GM18861 (cell line): ENCODE measurements at regions not wholly inside any gene's neighbourhood (a gene's known extent, or its start where the extent isn't known, plus 50 kb on each side); places are given as distances from the start of the nearest gene placed in this dataset.

Experiments used
- ATAC-seq: cut with Tn5 transposase; IDR thresholded peaks from one replicate; pipeline ENCODE4 v1.9.1; 2021; ENCODE audit not compliant: unreplicated experiment

DNA sequence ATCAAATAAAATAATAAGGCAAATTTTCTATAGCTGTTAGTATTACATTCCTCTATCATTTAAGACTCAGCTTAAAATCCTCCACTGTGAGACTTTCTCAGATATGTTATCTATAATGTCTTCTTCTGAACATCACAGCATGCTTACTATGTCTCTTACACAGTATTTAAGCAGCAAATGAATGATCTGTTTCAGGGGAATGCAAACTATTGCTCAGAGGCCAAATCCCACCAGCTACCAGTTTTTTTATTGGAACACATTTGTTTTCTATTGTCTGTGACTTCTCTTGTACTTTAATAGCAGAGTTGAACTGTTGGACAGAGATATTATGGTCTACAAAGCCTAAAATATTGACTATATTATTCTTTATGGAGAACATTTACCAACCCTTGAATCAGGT, 59.6 kb downstream of the C3orf38 start:
- ATAC-seq = no peak

DNA sequence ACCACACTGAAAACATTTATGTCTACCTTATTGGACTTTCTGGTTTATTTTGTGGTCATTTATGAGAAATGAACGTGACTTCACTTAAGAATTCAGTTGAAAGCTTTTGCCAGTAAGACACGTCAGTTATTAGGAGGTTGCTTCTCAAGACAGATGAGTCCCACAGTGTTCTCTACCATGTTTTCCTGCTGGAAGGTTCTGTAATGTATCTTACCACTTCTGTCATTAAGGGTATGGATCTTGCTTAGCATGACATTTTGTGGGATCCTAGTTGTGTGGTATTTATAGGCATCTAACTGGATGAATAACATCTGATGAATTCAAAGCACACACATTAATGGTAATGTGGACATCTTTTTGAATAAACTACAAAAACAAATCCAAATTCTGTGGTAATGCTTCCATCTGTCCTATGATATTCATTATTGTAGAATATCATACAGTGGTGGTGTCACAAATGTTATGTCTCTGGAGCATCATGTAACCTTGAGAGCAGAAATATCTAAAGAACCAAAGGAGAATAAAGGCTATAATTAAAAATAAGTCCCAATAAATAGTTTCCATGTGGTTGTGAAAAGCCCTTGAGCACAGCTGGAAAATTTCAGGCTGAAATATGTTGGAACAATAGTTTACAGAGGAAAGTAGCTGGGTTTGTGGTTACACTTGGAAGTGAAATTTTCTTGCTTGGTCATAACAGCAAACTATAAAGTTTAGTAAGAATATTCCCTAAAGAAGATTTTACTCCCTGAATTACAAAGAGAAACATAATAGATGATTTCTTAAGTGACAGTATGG, 61.5 kb downstream of the C3orf38 start:
- no peak for ATAC-seq

GRCh38 chr3:88219138-88219792, 69.5 kb downstream of the C3orf38 start:
- ATAC-seq = peak; percentile 88

DNA sequence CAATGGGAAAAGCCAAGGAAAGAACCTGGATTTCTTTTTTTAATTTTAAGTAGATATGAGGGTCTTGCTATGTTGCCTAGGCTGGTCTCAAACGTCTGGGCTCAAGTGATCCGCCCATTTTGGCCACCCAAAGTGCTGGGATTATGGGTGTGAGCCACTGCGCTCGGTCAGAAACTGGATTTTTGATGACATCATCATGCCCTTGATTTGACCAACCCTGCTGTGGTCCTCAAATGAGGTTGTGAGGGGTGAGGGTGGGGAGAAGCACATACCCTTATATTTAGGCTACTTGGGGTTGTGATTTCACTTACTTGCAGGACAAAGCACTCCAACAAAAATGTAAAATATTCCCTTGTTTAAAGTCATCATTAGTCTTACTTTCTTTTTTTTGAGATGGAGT, 70.4 kb downstream of the C3orf38 start:
- ATAC-seq = no peak

DNA sequence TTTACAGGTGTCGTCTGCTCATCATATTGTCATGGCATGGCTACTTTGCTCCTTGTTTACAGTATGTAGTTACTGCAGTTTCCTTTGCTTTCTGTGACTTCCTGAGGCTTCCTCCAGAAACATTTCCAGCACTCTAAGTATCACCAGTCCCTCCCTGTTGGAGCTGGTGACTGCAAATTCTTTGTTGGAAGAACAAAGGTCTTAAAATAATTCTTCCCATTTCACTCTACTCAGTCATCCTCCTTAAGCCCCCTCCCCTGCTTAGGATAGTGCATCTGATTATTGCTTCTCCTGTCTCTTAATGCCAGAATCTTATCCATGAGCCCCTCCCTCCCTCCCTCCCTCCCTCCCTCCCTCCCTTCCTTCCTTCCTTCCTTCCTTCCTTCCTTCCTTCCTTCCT, 72.0 kb downstream of the C3orf38 start:
- ATAC-seq = no peak

GRCh38 chr3:88222343-88222742, 72.6 kb downstream of the C3orf38 start:
- ATAC-seq = no peak

DNA sequence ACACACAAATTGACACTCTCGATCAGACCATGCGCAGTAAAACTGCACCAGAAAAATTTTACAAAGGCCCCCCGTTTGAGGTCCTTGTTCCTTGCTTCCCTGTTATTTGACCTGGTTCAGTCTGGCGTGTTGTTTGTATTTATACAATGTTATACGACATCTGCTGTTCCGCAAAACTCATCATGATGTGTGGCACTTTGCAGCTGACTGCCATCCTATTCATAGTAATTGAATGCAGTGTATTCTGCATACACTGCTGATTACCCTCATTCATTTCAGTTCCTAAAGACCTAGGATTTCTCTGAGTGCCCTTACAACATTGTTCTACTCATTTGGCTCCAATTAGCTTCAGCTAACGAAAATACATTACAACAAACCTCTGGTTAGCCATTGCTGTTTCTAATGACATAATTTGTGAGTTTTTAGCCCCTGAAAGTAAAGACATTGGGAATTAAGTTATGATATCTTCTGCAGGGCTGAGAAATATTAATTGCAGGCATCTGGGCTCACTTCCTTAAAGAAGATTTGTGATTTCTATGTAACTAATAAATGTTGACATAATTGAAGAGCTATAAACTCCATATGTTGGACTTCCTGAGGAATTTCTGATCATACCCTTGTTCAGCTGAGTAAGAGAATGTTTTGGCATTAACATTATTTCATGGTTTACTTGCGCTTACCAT, 75.7 kb downstream of the C3orf38 start:
- ATAC-seq = no peak

DNA sequence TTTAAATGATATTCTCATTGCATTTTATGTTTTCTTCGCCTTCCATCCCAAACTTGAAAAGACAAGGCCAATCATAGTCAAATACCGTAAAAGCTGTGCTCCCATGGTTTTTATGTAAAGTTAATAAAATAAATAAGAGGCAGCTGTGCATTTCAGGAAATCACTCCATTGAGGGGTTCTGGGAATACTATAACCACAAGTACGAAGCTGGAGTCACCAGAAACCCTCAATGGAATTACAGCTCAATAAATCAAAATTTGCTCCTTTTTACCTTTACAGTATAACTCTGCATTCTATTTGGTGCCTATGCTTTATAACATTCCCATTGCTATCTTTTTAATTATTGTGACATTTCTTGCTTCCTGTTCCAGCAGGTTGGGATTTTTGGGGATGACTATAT, 77.2 kb downstream of the C3orf38 start:
- ATAC-seq = no peak

GRCh38 chr3:88230638-88231037, 80.9 kb downstream of the C3orf38 start:
- ATAC-seq = no peak

GRCh38 chr3:88231207-88231606, 81.4 kb downstream of the C3orf38 start:
- no peak for ATAC-seq

- no peak for ATAC-seq
Observed at GRCh38 chr3:88231632-88232031, 81.9 kb downstream of the C3orf38 start.

DNA sequence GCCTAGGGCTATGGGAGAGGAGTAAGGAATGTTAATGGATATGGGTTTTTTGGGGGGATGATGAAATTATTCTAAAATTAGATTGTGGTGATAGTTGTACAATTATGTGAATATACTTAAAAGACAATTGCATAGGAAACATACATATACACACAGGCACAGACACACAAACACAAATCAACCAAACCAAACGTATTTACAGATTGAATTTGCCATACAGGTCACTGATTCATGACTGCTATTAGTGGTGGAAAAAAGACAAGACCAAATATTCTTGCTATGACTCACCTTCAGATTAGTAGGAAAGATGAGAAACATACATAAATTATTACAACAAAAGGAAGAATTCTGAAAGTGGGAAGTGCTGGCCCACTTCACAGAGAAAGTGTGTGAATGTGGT, 85.3 kb downstream of the C3orf38 start:
- ATAC-seq = no peak

DNA sequence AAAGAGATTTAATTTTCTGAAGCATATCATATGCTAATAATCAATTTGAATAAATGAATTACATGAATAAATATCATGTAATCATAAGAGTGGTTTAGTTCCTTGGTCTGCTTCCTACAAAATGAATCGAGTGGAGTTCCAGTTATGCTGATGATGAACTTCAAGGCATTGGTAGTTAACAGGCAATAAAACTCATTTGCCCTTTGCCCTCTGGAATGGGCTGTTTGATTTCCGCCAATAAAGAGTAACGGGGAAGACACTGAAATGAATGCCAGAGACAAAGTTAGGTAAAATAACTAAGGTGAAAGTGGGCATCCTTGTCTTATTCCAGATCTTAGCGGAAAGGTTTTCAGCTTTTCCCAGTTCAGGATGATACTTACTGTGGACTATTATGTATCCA, 90.1 kb downstream of the C3orf38 start:
- no peak for ATAC-seq

DNA sequence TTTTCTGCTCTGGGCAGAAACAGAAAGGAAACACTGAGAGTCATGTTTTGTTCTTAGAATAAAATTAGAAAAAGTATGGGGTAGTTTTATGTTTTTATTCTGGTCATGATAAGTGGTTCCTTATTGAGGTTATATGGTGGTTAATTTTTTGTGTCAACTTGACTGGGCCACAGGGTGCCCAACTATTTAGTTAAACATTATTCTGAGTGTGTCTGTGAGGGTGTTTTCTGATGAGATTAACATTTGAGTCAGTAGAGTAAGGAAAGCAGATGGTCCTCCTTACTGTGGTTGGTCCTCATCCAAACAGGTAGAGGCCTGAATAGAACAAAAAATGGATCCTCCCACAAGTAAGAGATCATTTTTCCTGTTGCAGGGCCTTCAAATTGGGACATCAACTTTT, 98.9 kb downstream of the C3orf38 start:
- ATAC-seq = no peak

DNA sequence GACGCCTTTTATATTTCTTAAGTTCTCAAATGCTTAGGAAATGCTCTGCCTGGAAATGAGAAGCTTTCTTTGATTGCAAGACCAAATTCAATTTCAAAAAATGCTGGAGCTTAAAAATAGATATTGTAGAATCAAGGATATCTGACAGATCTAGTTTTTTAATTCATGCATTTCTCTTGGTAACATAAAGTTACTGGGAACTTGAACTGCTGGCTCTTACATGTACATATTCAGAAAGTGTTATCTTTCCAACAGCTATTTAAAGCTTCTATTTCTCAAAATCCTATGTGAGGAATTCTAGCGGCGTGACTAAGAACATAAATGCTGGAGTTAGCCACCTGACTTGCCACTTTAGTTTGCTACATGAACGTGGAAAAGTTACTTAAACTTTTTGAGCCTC, 109.3 kb downstream of the C3orf38 start:
- no peak for ATAC-seq

DNA sequence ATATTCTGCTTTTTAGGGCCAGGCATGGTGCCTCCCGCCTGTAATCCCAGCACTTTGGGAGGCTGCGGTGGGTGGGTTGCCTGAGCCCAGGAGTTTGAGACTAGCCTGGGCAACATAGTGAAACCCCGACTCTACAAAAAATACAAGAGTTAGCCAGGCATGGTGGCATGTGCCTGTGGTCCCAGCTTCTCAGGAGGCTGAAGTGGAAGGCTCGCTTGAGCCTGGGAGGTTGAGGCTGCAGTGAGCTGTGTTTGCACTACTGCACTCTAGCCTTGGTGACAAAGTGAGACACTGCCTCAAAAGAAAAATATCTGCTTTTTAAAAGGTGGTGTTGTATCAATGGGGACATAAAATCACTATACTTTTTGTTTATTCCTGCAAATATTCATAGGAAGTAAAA, 112.8 kb downstream of the C3orf38 start:
- no peak for ATAC-seq

- ATAC-seq = no peak
Observed at GRCh38 chr3:88263417-88264100, 113.8 kb downstream of the C3orf38 start.

DNA sequence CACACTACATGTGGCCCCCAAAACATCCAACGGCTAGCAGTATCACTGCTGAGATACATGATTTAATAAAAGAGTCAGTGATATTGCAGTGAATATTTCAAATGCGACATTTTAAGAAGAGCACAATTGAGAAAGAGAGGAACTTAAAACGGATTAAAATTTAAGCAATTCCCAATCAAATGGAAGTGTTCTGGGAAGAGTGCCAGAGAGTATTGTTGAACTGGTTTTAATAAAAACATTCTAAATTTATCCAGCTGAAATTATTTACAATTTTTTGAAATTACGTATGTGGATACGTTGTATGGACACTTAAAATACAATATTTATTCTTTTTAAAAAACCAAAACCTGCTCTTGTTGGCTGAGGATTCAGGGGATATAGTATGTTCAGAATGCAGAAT, 117.7 kb downstream of the C3orf38 start:
- no peak for ATAC-seq

DNA sequence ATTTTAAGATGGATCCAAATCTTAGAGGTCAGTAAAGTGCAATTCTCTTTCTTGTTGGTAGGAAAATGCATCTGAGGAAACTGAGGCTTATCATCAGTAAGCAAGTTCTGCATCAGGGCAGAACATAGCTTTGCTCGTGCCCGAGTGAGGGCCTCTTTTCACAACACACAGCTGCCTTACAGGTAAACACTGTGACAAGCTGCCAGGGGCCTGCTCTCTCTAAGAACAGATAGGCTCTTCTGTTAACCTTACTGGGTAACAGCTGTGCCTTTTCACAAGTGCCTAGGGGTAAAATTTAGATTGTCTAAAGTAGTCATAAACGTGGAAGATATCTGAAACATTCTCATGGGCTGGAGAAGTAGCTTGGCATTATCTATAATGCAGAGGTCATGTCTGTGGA, 118.1 kb downstream of the C3orf38 start:
- no peak for ATAC-seq

DNA sequence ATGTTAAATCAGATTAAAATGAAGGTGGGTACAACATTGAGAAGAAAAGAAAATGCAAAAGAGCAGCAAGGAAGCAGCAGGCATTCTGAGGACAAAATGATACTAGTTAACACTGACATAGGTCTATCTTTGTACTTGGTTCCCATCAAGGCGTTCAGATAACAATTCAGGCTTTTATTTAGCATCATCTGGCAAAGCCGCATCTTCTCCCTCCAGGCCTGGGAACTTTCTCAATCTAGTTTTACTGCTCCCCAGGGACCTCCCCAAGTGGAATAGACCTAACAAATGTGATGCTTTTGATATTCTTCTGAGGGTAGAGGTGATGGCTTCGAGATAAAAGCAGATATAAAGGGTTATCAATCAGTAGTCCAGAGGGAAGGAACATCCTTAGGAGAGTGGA, 130.6 kb downstream of the C3orf38 start:
- no peak for ATAC-seq

- ATAC-seq = no peak
Observed at GRCh38 chr3:88282528-88283241, 132.9 kb downstream of the C3orf38 start.
